Neural progenitor cell (in vitro differentiated cells): ENCODE measurements at regions not wholly inside any gene's neighbourhood (a gene's known extent, or its start where the extent isn't known, plus 50 kb on each side); places are given as distances from the start of the nearest gene placed in this dataset.

Source experiments
- DNase-seq: peaks from one replicate; pipeline ENCODE4 v3.0.0-alpha.2; 2016; ENCODE audit warnings: low spot score
- H2AFZ ChIP-seq: fragments of 200-600 bp; sonication (generic); replicated peaks from 2 replicates; pipeline ENCODE4 v1.6.1; 2016; ENCODE audit warnings: antibody characterized with exemption
- H3F3A ChIP-seq: fragments of 200-600 bp; sonication (generic); 2 replicates; pipeline ENCODE4 v1.6.1; 2016; ENCODE audit warnings: antibody characterized with exemption, low read depth
- H3K27ac ChIP-seq: fragments of 200-600 bp; sonication (generic); 2 replicates; pipeline ENCODE4 v1.5.1; 2016; ENCODE audit warnings: mild to moderate bottlenecking
- H3K27me3 ChIP-seq: fragments of 200-600 bp; sonication (generic); 2 replicates; pipeline ENCODE4 v1.6.1; 2016; ENCODE audit warnings: mild to moderate bottlenecking, moderate library complexity
- H3K36me3 ChIP-seq: fragments of 200-600 bp; sonication (generic); 2 replicates; pipeline ENCODE4 v1.5.1; 2016
- H3K4me1 ChIP-seq: fragments of 200-600 bp; sonication (generic); 2 replicates; pipeline ENCODE4 v1.6.1; 2016; ENCODE audit warnings: mixed run types
- H3K4me2 ChIP-seq: fragments of 200-600 bp; sonication (generic); 2 replicates; pipeline ENCODE4 v1.6.1; 2016
- H3K4me3 ChIP-seq: fragments of 200-600 bp; sonication (generic); 2 replicates; pipeline ENCODE4 v1.5.1; 2016
- H3K79me2 ChIP-seq: fragments of 200-600 bp; sonication (generic); 2 replicates; pipeline ENCODE4 v1.6.1; 2016; ENCODE audit warnings: low read depth
- H3K9ac ChIP-seq: fragments of 200-600 bp; sonication (generic); 2 replicates; pipeline ENCODE4 v1.6.1; 2016
- H3K9me3 ChIP-seq: fragments of 200-600 bp; sonication (generic); 2 replicates; pipeline ENCODE4 v1.5.1; 2016; ENCODE audit warnings: low read depth
- H4K20me1 ChIP-seq: fragments of 200-600 bp; sonication (generic); 2 replicates; pipeline ENCODE4 v1.6.1; 2016; ENCODE audit warnings: low read depth
- H3K27ac Mint-ChIP-seq: 3 replicates; pipeline ENCODE4 v1.8.0; 2021; ENCODE audit warnings: mixed read lengths
- H3K27me3 Mint-ChIP-seq: 2 replicates; pipeline ENCODE4 v1.8.0; 2022; ENCODE audit warnings: low read depth, mild to moderate bottlenecking, inconsistent platforms, moderate library complexity, mixed read lengths; ENCODE audit not compliant: insufficient read depth
- H3K36me3 Mint-ChIP-seq: 3 replicates; pipeline ENCODE4 v1.8.0; 2021; ENCODE audit warnings: mixed read lengths
- H3K4me1 Mint-ChIP-seq: 3 replicates; pipeline ENCODE4 v1.8.0; 2021; ENCODE audit warnings: mixed read lengths
- H3K4me3 Mint-ChIP-seq: 3 replicates; pipeline ENCODE4 v1.8.0; 2021; ENCODE audit warnings: mild to moderate bottlenecking, moderate library complexity, mixed read lengths
- H3K9me3 Mint-ChIP-seq: 3 replicates; pipeline ENCODE4 v1.8.0; 2020; ENCODE audit warnings: mixed read lengths
- EZH2 ChIP-seq: fragments of 200-600 bp; sonication (generic); IDR thresholded peaks from 2 replicates; pipeline ENCODE4 v1.6.1; 2017; ENCODE audit warnings: antibody characterized with exemption, mild to moderate bottlenecking, moderate library complexity
- EZH2phosphoT487 ChIP-seq: fragments of 200-600 bp; sonication (generic); IDR thresholded peaks from 2 replicates; pipeline ENCODE4 v1.6.1; 2017; ENCODE audit warnings: antibody characterized with exemption
- TF ChIP-seq, protein P1 (sequence below): fragments of 200-600 bp; sonication (generic); IDR thresholded peaks from 2 replicates; pipeline ENCODE4 v1.5.1; 2017; ENCODE audit warnings: antibody characterized with exemption, mild to moderate bottlenecking

- no peaks in the 10 kb centered on the region for H3K79me2 ChIP-seq
- Mint-ChIP-seq H3K27ac (no peak overlapping the region), H3K27me3 (peaks cover 9% of the 10 kb centered on the region), H3K4me1 (no peaks in the 10 kb centered on the region), H3K9me3 (peaks cover 3% of the 10 kb centered on the region), H3K4me3 (no peak overlapping the region), H3K36me3 (no peaks in the 10 kb centered on the region)
- H3K4me2 ChIP-seq = no peak overlapping the region
- H3K27ac ChIP-seq = no peak overlapping the region
- H3K36me3 ChIP-seq = no peaks in the 10 kb centered on the region
- no peaks in the 10 kb centered on the region for H3K27me3 ChIP-seq
- TF ChIP-seq, protein P1, sequence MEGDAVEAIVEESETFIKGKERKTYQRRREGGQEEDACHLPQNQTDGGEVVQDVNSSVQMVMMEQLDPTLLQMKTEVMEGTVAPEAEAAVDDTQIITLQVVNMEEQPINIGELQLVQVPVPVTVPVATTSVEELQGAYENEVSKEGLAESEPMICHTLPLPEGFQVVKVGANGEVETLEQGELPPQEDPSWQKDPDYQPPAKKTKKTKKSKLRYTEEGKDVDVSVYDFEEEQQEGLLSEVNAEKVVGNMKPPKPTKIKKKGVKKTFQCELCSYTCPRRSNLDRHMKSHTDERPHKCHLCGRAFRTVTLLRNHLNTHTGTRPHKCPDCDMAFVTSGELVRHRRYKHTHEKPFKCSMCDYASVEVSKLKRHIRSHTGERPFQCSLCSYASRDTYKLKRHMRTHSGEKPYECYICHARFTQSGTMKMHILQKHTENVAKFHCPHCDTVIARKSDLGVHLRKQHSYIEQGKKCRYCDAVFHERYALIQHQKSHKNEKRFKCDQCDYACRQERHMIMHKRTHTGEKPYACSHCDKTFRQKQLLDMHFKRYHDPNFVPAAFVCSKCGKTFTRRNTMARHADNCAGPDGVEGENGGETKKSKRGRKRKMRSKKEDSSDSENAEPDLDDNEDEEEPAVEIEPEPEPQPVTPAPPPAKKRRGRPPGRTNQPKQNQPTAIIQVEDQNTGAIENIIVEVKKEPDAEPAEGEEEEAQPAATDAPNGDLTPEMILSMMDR = no peak
- no peak for TF ChIP-seq EZH2
- no peak overlapping the region for H3K9ac ChIP-seq
- no peak overlapping the region for H3K4me3 ChIP-seq
- H3K4me1 ChIP-seq = no peaks in the 10 kb centered on the region
- no peaks in the 10 kb centered on the region for H3K9me3 ChIP-seq
- no peaks in the 10 kb centered on the region for H3F3A ChIP-seq
- H2AFZ ChIP-seq = no peak overlapping the region
- no peaks in the 10 kb centered on the region for H4K20me1 ChIP-seq
- no peak for DNase-seq
These were observed 184.8 kb downstream of the IRX5 start for GRCh38 chr16:55115506-55115905.

- H2AFZ ChIP-seq = no peak overlapping the region
These were observed 185.7 kb downstream of the IRX5 start for GRCh38 chr16:55116165-55116920.

GRCh38 chr16:55118701-55119260 is 188.1 kb downstream of the IRX5 start:
- no peak for TF ChIP-seq EZH2phosphoT487
- Mint-ChIP-seq H3K36me3 (no peaks in the 10 kb centered on the region), H3K4me1 (peaks cover 3% of the 10 kb centered on the region), H3K4me3 (no peak overlapping the region), H3K27ac (no peak overlapping the region), H3K27me3 (peaks cover 12% of the 10 kb centered on the region), H3K9me3 (peaks cover 6% of the 10 kb centered on the region)
- H3K79me2 ChIP-seq = no peaks in the 10 kb centered on the region
- H4K20me1 ChIP-seq = no peaks in the 10 kb centered on the region
- DNase-seq = no peak
- H3K4me2 ChIP-seq = no peak overlapping the region
- H3F3A ChIP-seq = no peaks in the 10 kb centered on the region
- H3K36me3 ChIP-seq = no peaks in the 10 kb centered on the region
- H3K9ac ChIP-seq = no peak overlapping the region
- H3K27me3 ChIP-seq = no peaks in the 10 kb centered on the region
- no peak overlapping the region for H2AFZ ChIP-seq
- H3K4me3 ChIP-seq = no peak overlapping the region
- no peaks in the 10 kb centered on the region for H3K9me3 ChIP-seq
- no peak overlapping the region for H3K27ac ChIP-seq
- H3K4me1 ChIP-seq = no peaks in the 10 kb centered on the region

More at GRCh38 chr16:55116165-55116920, 185.7 kb downstream of the IRX5 start:
- H3K79me2 ChIP-seq = no peaks in the 10 kb centered on the region
- Mint-ChIP-seq H3K36me3 (no peaks in the 10 kb centered on the region), H3K4me3 (no peak overlapping the region), H3K27ac (no peak overlapping the region), H3K4me1 (peaks cover 3% of the 10 kb centered on the region), H3K9me3 (peaks cover 3% of the 10 kb centered on the region), H3K27me3 (peaks cover 9% of the 10 kb centered on the region)
- no peaks in the 10 kb centered on the region for H3K27me3 ChIP-seq
- H3K9me3 ChIP-seq = no peaks in the 10 kb centered on the region
- no peaks in the 10 kb centered on the region for H3F3A ChIP-seq
- H3K4me1 ChIP-seq = no peaks in the 10 kb centered on the region
- H3K4me2 ChIP-seq = no peak overlapping the region
- no peak overlapping the region for H3K4me3 ChIP-seq
- H4K20me1 ChIP-seq = no peaks in the 10 kb centered on the region
- no peak for DNase-seq
- H3K36me3 ChIP-seq = no peaks in the 10 kb centered on the region
- H3K9ac ChIP-seq = no peak overlapping the region
- no peak for TF ChIP-seq EZH2
- TF ChIP-seq EZH2phosphoT487 = no peak
- TF ChIP-seq, protein P1 = no peak
- H3K27ac ChIP-seq = no peak overlapping the region

- Histone ChIP-seq H4K20me1 (no peaks in the 10 kb centered on the region), H3K4me2 (no peak overlapping the region), H3K79me2 (no peaks in the 10 kb centered on the region), H3K9me3 (no peaks in the 10 kb centered on the region), H3K9ac (no peak overlapping the region), H3K36me3 (no peaks in the 10 kb centered on the region), H3K4me1 (no peaks in the 10 kb centered on the region), H3K27me3 (no peaks in the 10 kb centered on the region), H3F3A (no peaks in the 10 kb centered on the region), H3K27ac (no peak overlapping the region), H3K4me3 (no peak overlapping the region), H2AFZ (no peak overlapping the region)
- Mint-ChIP-seq H3K9me3 (peaks cover 6% of the 10 kb centered on the region), H3K27me3 (peaks cover 8% of the 10 kb centered on the region), H3K27ac (peak overlapping the region; percentile 47), H3K36me3 (no peaks in the 10 kb centered on the region), H3K4me3 (no peak overlapping the region), H3K4me1 (peaks cover 3% of the 10 kb centered on the region)
- peak; percentile 33 for DNase-seq
- TF ChIP-seq EZH2 (no peak), EZH2phosphoT487 (no peak)
- TF ChIP-seq, protein P1 = peak; percentile 39
These were observed 189.7 kb downstream of the IRX5 start for GRCh38 chr16:55120408-55120807.
